T follicular helper cell (primary cell): ENCODE measurements at regions not wholly inside any gene's neighbourhood (a gene's known extent, or its start where the extent isn't known, plus 50 kb on each side); places are given as distances from the start of the nearest gene placed in this dataset.

Source experiments
- DNase-seq: peaks from one replicate; pipeline ENCODE4 v3.0.0-alpha.2; 2020; ENCODE audit warnings: low read depth

DNA sequence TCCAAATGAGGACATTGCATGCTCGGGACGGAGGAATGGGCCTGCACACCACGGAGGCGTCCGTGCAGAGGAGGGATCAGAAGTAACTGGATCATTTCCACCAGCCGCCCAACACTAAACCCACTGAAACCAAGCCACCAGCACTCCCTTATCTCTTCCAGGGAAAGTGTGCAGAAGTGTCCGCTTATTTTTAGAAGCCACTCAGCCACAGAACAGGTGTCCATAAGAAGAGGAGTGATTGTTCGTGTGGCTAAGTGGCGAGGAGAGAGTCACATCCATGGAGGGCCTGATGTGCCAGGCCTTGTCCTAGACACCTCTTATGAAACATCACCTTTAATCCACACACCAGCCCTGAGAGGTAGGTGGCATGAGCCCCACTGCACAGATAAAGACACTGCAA is 407.9 kb upstream of the NPVF start:
- DNase-seq = no peak

DNA sequence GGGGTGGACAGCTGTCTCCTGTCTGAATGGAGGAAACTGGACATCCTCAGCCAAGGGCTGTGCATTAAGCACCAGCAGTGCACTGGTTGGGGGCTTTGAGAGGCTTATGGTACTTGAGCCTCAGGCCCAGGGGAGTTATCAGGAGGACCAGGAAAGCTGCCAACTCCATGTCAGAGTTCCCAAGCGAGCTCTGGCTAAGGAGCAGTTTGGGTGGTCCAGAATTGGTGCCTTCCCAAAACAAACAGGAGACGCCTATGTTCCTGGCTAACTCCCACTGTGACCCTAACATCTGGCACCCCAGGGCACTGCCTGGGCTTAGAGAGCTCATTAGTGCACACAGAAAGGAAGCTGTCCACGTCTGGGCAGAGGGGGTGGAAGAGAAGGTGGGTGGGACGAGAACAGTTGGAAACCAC is 408.6 kb upstream of the NPVF start:
- no peak for DNase-seq

DNA sequence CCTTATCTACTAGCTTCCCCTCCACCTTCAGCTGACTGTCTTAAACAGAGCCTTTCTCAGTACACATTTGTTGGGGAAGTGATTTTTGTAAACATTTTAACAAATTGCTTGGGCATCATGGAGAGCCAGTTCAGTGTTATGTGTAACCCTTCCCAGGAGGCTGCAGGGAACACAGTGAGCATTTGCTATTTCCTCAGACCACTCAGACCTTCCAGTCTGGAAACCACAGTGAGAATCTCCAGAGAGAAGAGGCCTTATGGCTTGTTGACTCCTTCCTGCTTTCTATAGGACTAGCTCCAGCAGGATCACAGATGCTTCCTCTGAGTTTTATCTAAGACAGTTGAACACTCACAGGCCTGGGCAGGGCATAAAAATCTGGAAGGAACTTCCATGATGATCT is 409.8 kb upstream of the NPVF start:
- no peak for DNase-seq

DNA sequence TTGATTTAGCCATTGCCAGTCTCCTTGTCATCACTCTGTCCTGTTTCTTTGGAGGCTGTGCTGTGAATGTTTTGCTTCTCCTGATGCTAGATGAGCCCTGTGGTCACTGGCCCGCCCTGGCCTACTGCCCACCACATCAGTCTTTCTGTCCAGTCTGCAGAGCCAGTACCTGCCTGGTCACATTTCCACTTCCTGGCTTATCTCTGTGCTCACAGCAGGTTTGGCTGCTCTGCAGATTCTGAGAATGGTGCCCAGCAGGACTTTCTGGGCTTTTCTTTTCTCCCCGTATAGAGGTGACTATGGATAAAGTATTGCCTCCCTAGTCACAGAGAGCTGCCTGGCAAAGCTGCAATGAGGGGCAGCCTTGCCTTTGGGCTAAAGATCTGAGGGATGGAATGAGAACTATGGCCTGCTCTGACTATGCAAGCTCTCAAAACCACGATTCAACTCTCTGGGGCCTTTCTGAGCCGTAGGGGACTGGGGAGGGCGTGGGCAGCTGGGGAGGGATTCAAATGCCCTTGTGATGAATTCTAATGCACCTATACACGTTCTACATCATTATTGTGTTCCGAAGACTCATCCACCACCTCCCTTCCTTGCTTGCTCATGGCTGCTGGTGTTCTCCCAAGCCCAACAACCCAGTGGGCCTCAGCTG is 410.4 kb upstream of the NPVF start:
- DNase-seq = no peak

- DNase-seq = no peak
Measured at GRCh38 chr7:25642849-25643248, 414.6 kb upstream of the NPVF start.

DNA sequence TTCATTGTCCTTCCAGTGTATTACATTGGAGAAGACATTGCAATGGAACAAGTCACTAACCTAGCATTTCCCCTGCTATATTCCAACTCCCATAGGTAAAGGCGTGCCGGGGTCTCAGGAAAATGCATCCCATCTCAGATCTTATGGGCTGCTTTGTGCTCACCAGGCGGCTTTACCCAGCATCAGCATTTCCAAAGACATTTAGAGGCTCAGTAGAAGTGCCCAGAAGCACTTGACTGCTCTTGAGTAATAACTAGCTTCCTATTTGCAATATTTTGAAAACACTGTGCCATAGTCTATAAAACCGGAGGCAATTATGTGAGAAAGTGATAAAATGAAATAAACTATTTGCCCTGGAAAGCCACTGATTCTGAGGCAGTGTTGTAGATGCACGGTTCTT is 415.0 kb upstream of the NPVF start:
- no peak for DNase-seq

- no peak for DNase-seq
Measured at GRCh38 chr7:25643770-25644394, 415.6 kb upstream of the NPVF start.

DNA sequence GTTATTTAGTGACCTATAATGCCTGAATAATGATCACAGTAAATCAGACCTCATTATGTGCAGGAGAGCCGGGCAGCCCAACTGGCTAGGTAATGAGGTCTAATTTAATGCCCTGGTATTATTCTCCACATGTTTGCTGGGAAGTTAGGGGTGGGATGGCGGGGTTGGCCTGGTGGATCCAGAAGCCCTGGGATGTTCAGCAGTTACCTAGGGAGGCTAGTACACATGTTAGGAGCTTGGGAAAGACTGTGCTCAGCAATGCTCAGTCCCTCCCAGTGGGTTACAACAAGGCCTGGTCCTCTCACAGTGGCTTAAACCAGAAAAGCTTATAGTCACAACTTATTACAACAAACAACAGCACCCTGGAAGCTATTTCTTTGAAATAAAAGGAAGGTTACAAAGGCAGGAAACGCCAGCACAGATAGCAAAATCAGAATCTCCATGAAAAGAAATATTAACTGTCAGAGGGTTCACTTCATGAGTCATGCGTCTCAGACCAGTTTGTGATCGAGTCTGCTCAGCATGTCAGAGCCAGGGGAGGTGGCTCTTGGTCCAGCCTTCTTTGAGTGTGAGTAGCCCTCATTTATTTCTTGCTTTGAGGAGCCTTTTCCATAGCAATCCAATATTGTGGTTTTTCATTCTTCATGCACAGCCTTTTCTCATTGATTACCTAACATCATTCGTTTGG is 418.6 kb upstream of the NPVF start:
- no peak for DNase-seq

DNA sequence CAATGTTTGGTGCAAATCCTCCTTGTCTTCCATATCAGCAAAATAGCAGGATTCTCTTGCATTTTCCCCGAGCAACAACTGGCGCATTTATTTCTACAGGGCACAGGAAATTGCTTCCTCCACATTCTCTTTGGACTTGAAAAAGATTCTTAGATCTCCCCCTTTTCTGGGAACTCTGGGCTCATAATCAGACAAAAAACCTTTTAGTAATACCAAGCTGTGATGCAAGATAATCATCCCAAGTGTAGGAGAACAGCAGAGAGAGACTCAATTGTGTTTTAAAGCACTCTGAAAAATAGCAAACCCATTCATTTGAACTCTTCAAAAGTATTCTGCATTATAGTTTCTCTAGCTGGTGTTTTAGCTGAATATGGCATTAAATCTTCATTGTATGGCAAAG is 419.6 kb upstream of the NPVF start:
- no peak for DNase-seq

DNA sequence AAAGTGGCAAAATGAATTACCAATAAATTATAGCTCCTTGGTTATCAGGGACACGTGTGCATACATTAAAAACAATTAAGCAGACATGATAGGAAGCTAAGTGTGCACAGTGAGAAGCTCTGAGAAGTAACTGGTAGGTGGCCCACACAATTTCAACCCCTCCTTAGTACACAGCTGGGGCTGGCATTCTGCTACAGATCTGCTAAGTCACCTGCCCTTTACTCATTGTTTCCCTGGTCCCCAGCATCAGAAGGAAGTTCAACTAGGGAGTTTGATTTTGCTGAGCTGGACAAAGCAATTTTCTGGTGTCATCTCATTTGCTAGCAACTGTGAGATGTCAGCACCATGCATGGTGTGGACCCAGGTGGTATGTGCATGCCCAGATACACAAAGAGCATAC is 424.1 kb upstream of the NPVF start:
- no peak for DNase-seq

- no peak for DNase-seq
Measured at GRCh38 chr7:25653384-25653783, 425.1 kb upstream of the NPVF start.

DNA sequence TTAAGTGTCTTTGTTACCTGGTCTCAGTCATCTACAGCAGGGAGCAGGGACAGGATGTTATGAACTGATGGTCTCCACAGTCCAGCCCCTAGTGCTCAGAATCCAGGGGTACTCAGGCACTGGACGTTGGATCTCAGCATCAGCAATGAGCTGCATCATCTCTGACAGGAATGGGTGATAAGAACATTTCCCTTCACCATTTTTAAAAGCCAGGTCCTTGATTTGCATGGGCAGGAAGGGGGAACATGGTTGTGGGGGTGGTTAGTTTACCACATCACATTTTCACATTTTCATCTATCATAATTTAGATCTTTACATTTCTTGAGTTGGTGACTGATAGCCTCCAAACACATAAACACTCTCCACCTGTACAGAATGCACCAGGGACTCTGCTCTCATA is 427.8 kb upstream of the NPVF start:
- no peak for DNase-seq

GRCh38 chr7:25656581-25657026 is 428.3 kb upstream of the NPVF start:
- DNase-seq = no peak

- no peak for DNase-seq
Measured at GRCh38 chr7:25658375-25658774, 430.1 kb upstream of the NPVF start.

DNA sequence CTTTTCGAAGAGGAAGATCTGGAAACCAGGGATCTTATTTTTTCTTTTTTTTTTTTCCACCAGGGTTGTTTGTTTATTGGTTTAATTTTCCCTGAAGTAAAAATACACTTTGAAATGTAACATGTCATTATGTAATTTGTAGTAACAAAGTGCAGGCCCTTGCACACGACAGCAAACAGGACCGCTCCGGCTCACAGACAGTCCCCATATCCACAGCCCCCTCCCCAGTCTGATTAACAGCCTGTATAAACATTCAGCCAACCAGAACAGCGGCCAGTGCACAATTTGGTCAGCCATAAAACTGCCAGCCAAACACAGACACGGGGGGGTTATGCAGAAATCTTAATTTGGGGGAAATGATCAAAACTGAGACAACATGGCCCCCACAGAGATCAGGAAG is 431.6 kb upstream of the NPVF start:
- DNase-seq = no peak

DNA sequence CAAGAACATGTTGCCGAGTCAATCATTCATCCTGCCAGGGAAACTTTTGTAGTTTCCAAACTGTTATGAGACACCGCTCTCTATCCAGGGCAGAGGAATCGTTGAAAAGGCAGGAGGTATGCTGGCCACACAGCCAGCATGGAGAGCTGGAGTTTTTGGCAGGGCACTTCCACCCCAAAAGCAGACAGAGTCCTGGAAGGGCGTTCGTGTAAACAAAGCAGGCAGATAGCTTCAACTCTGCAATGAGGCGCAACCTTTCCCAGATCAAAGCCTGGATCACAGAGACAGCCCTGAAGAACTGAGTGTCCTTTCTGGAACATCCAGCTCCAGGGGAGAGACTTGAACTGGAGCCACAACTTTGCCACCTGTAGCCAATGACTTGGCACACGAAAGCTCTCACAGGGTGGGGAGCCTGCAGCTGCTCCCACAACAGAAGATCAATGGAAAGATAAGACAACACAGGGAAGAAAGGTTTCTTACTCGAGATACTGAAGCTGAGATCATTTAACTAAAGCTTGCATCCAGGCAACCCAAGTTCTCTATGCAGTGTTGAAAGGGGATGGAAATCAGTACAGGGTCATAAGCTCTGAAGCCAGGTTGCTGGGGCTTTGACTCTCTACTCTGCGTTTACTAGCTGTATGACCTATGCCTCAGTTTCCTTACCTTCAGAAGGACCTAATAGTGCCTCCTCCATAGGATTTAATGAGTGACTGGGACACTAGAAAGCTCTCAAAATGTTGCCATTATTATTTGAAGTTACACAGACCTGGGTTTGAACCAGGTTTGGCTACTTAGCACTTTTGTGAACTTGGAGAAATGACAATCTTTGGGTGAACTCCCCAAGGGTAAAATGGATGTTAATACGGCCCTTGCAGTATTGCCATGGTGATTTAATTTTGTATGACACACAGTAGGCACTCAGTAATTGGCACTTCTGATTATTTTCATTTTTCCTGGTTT is 434.8 kb upstream of the NPVF start:
- no peak for DNase-seq

- DNase-seq = no peak
Measured at GRCh38 chr7:25663877-25664276, 435.6 kb upstream of the NPVF start.

DNA sequence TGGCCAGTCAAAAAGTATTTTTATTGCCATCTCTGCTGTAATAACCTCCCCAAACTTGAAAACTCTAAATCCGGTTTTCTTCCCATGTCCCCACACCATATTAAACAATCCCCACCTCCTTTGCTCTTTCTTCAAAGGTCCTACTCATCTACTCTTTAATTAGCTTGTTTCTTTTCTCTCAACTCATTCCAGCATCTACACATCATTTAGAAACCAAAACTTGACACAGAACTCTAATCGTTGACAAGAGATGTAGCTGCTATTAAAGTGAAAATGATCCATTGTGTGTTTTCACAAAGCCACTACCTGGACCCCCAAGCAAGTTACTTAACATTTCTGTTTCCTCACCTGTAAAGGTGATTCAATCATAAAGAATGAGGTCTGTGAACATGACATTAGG is 436.3 kb upstream of the NPVF start:
- DNase-seq = no peak

DNA sequence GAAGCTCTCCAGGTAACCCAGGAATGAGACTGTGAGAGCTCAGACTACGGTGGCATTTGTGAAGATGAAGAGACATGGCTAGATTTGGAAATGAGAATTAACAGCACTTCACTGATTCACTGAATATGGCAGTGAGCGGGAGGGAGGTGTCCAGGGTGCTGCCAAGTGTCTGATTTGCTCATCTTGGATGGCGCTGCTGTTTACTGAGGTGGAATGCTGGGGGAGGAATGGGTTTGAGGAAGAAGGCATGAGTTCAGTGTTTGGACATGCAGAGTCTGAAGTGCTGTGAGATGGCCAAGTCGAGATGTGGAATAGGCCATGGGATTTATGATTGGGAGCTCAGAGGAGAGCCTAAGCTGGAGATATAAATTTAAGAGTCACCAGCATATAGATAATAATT is 437.1 kb upstream of the NPVF start:
- no peak for DNase-seq

DNA sequence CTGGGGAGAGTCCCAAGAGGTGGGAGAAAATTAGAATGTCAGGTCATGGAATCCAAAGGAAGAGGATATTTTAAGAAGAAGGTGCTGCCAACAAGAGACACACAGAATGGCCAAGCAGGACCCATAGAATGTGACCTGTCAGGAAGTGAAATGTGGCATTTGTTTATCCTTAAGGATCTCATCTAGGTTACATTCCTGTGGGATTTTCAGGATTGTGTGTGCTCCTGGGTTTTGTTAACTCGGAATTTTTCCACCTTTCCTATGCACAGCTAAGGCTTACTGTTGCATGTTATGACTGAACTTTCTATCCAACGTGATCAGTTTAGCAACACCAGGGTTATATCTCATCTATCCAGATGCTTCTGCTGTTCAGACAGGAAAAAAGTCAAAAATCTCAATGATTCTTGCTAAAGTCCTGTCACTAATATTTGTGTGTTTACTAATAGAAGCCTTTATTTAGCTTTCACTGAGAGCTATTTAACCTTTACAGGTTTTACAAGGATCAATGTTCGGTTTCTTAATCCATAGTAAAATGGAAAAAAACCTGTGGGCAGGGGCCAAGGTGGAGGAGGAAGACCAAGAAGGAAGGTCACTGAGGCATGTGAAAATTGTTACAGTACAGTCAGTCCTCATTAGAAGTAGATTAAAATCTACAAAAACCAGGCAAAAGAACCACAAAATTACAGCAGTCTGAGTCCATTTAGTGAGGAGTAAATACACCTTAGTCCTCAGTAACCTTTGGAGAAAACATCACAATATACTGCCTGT is 437.8 kb upstream of the NPVF start:
- DNase-seq = no peak

GRCh38 chr7:25666671-25667060 is 438.4 kb upstream of the NPVF start:
- no peak for DNase-seq
